GM21515 (cell line): ENCODE measurements at regions not wholly inside any gene's neighbourhood (a gene's known extent, or its start where the extent isn't known, plus 50 kb on each side); places are given as distances from the start of the nearest gene placed in this dataset.
"Not testable (repeated sequence)": the region's sequence is repeated elsewhere in the genome, so short reads cannot be mapped to it uniquely, and the experiment has no call there.

Experiments
- ATAC-seq: cut with Tn5 transposase; IDR thresholded peaks from one replicate; pipeline ENCODE4 v1.9.1; 2021; ENCODE audit not compliant: unreplicated experiment

GRCh38 chr2:226115102-226115831 is 684.4 kb downstream of the IRS1 start:
- ATAC-seq: no peak

GRCh38 chr2:226114436-226114835 is 685.2 kb downstream of the IRS1 start:
- ATAC-seq: no peak

- ATAC-seq: no peak
These were observed 699.6 kb downstream of the NYAP2 start for GRCh38 chr2:226098861-226099745.

- ATAC-seq: no peak
These were observed 695.5 kb downstream of the NYAP2 start for GRCh38 chr2:226095058-226095457.

GRCh38 chr2:226093364-226093763 is 693.9 kb downstream of the NYAP2 start:
- no peak for ATAC-seq

- no peak for ATAC-seq
These were observed 688.8 kb downstream of the NYAP2 start for GRCh38 chr2:226088366-226088674.

- ATAC-seq: no peak
These were observed 688.2 kb downstream of the NYAP2 start for GRCh38 chr2:226087505-226088365.

GRCh38 chr2:226087051-226087450 is 687.5 kb downstream of the NYAP2 start:
- no peak for ATAC-seq

- ATAC-seq: no peak
These were observed 686.7 kb downstream of the NYAP2 start for GRCh38 chr2:226086190-226086589.

- not testable (repeated sequence) for ATAC-seq
These were observed 685.9 kb downstream of the NYAP2 start for GRCh38 chr2:226085425-226085824.

- ATAC-seq: no peak
These were observed 680.8 kb downstream of the NYAP2 start for GRCh38 chr2:226080334-226080733.

- ATAC-seq: no peak
These were observed 680.2 kb downstream of the NYAP2 start for GRCh38 chr2:226079671-226080181.

GRCh38 chr2:226079196-226079595 is 679.7 kb downstream of the NYAP2 start:
- no peak for ATAC-seq

- ATAC-seq: no peak
These were observed 679.2 kb downstream of the NYAP2 start for GRCh38 chr2:226078666-226079065.

- no peak for ATAC-seq
These were observed 678.3 kb downstream of the NYAP2 start for GRCh38 chr2:226077841-226078240.

GRCh38 chr2:226077031-226077430 is 677.5 kb downstream of the NYAP2 start:
- ATAC-seq: no peak

GRCh38 chr2:226076529-226076928 is 677.0 kb downstream of the NYAP2 start:
- ATAC-seq: no peak

GRCh38 chr2:226074391-226074790 is 674.9 kb downstream of the NYAP2 start:
- no peak for ATAC-seq

GRCh38 chr2:226073496-226074160 is 674.1 kb downstream of the NYAP2 start:
- no peak for ATAC-seq

- no peak for ATAC-seq
These were observed 667.4 kb downstream of the NYAP2 start for GRCh38 chr2:226066873-226067272.

- ATAC-seq: no peak
These were observed 666.9 kb downstream of the NYAP2 start for GRCh38 chr2:226066391-226066790.
